HepG2 (cell line): ENCODE measurements at regions not wholly inside any gene's neighbourhood (a gene's known extent, or its start where the extent isn't known, plus 50 kb on each side); places are given as distances from the start of the nearest gene placed in this dataset.

Experiments
- AGO1 ChIP-seq: fragments of 200-400 bp; formaldehyde crosslinking; IDR thresholded peaks from 2 replicates; pipeline ENCODE4 v1.6.1; 2017; ENCODE audit warnings: mild to moderate bottlenecking, low read depth, low read length, moderate library complexity; ENCODE audit not compliant: poor library complexity, severe bottlenecking
- AHR ChIP-seq: IDR thresholded peaks from 2 replicates; pipeline ENCODE4 v1.6.1; 2018; ENCODE audit warnings: missing genetic modification reagents, missing compliant biosample characterization
- KLF6 ChIP-seq: IDR thresholded peaks from 2 replicates; pipeline ENCODE4 v1.8.0; 2016; ENCODE audit warnings: missing biosample characterization, missing genetic modification reagents
- TFDP1 ChIP-seq: IDR thresholded peaks from 2 replicates; pipeline ENCODE4 v1.6.1; 2016; ENCODE audit warnings: missing compliant biosample characterization, missing genetic modification reagents, borderline replicate concordance
- THRA ChIP-seq: sonication (generic); formaldehyde crosslinking; IDR thresholded peaks from 2 replicates; pipeline ENCODE4 v1.4.0; 2020; ENCODE audit warnings: missing genetic modification reagents, borderline replicate concordance
- ZBED4 ChIP-seq: sonication (generic); formaldehyde crosslinking; IDR thresholded peaks from 2 replicates; pipeline ENCODE4 v1.4.0; 2020; ENCODE audit warnings: missing genetic modification reagents, borderline replicate concordance
- ZNF275 ChIP-seq: sonication (generic); formaldehyde crosslinking; IDR thresholded peaks from 2 replicates; pipeline ENCODE4 v1.8.0; 2022; ENCODE audit warnings: missing genetic modification reagents, mild to moderate bottlenecking, inconsistent platforms, borderline replicate concordance
- ZNF605 ChIP-seq: sonication (generic); formaldehyde crosslinking; IDR thresholded peaks from 2 replicates; pipeline ENCODE4 v1.8.0; 2022; ENCODE audit warnings: mild to moderate bottlenecking, missing genetic modification reagents
- ZSCAN31 ChIP-seq: sonication (generic); formaldehyde crosslinking; IDR thresholded peaks from 2 replicates; pipeline ENCODE4 v1.5.0; 2020; ENCODE audit warnings: low read depth, mild to moderate bottlenecking, missing genetic modification reagents

GRCh38 chr20:50381771-50382593 lies 128.2 kb upstream of the PTPN1 start (continued):
- no peak for TF ChIP-seq ZSCAN31 (CRISPR knock-in tag)
- no peak for TF ChIP-seq ZBED4
- no peak for TF ChIP-seq AGO1
- TF ChIP-seq TFDP1 (CRISPR knock-in tag): no peak
- no peak for TF ChIP-seq ZNF605
- no peak for TF ChIP-seq AHR (CRISPR knock-in tag)
- no peak for TF ChIP-seq THRA (CRISPR knock-in tag)
- TF ChIP-seq KLF6 (CRISPR knock-in tag): no peak
- TF ChIP-seq ZNF275: no peak
